ENCODE measurements at regions not wholly inside any gene's neighbourhood (a gene's known extent, or its start where the extent isn't known, plus 50 kb on each side); places are given as distances from the start of the nearest gene placed in this dataset.

DNA sequence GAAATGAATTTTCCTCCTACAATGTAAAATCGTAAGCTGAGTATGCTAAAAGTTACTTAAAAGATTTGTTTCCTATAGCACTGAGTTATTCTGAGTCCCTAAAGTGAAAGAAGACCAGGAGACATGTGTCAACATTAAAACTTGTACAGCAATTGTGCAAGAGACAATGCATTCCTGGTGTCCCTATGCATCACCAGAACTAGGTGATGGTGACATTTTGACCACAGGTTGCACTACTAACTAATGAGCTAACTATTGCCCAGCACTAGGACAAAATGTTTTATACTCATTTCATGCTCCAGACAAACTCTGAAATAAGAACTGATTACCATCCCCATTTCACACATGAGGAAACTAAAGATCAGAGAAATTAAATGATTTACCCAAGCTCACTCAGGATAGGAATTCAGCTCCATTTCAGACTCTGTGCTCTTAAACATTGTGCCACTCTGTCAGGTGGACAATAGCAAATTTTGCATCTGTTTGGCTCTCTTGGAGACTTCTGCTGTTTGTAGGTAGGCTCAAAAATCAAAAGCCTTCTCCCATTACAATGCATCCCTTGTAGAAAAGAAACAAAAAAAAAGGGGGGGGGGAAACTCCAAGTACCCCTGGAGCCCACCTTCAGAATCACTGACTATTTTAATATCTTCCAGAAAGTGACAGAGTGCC is 269.2 kb downstream of the ACTL7B start:
- no peaks in the 10 kb centered on the region for H3K36me3 ChIP-seq (replicated peaks; ENCODE audit: insufficient read depth, low read depth)
- DNase-seq (ENCODE audit: low spot score) = no peak
- no peak overlapping the region for H3K4me2 ChIP-seq
- no peaks in the 10 kb centered on the region for H3K9me3 ChIP-seq (ENCODE audit: low read depth)
- peaks cover 3% of the 10 kb centered on the region for H3K27me3 ChIP-seq
- no peaks in the 10 kb centered on the region for H3K79me2 ChIP-seq
- H3K4me3 ChIP-seq = no peak overlapping the region
- WGBS (ENCODE audit: low lambda C conversion rate, missing lambda C conversion rate) = 90% methylated on average over 1 of the region's 1 CpG
- no peaks in the 10 kb centered on the region for H3K4me1 ChIP-seq (ENCODE audit: insufficient read depth)
- no peaks in the 10 kb centered on the region for H3K9me2 ChIP-seq (replicated peaks; ENCODE audit: insufficient read depth)
- TF ChIP-seq, protein P1, sequence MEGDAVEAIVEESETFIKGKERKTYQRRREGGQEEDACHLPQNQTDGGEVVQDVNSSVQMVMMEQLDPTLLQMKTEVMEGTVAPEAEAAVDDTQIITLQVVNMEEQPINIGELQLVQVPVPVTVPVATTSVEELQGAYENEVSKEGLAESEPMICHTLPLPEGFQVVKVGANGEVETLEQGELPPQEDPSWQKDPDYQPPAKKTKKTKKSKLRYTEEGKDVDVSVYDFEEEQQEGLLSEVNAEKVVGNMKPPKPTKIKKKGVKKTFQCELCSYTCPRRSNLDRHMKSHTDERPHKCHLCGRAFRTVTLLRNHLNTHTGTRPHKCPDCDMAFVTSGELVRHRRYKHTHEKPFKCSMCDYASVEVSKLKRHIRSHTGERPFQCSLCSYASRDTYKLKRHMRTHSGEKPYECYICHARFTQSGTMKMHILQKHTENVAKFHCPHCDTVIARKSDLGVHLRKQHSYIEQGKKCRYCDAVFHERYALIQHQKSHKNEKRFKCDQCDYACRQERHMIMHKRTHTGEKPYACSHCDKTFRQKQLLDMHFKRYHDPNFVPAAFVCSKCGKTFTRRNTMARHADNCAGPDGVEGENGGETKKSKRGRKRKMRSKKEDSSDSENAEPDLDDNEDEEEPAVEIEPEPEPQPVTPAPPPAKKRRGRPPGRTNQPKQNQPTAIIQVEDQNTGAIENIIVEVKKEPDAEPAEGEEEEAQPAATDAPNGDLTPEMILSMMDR (IDR thresholded peaks at IDR 0.05; ENCODE audit: poor library complexity) = no peak
- TF ChIP-seq EZH2phosphoT487 (IDR thresholded peaks at IDR 0.05; ENCODE audit: low read depth, severe bottlenecking, unreplicated experiment) (no peak), EZH2 (IDR thresholded peaks at IDR 0.05; ENCODE audit: borderline replicate concordance) (no peak)
- no peak overlapping the region for H3K27ac ChIP-seq
- no peak overlapping the region for H2AFZ ChIP-seq
- H4K20me1 ChIP-seq (ENCODE audit: insufficient read depth, poor library complexity, severe bottlenecking) = no peaks in the 10 kb centered on the region

DNA sequence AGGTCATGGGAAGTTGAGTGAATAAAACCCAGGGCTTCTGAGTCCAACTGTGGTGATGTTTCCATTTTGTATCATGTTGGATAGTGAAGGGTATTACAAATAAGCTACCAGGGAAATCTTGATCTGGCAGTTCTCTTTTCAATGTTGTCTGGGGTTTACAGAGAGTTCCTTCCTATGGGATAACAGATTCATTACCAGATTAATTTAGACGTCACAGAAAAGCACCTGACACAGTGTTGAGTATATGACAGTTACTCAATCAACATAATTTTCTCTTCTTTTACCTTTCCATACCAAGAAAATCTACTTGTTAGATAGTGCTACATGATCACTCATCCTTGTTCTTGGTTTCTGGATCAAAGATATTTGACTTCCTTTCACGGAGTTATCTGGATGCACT is 270.9 kb downstream of the ACTL7B start:
- H3K27me3 ChIP-seq = peaks cover 3% of the 10 kb centered on the region
- H3K4me2 ChIP-seq = no peak overlapping the region
- H3K4me3 ChIP-seq = no peak overlapping the region
- WGBS (ENCODE audit: low lambda C conversion rate, missing lambda C conversion rate) = 72% methylated on average over 2 of the region's 2 CpGs
- no peaks in the 10 kb centered on the region for H3K4me1 ChIP-seq (ENCODE audit: insufficient read depth)
- H3K79me2 ChIP-seq = no peaks in the 10 kb centered on the region
- H4K20me1 ChIP-seq (ENCODE audit: insufficient read depth, poor library complexity, severe bottlenecking) = no peaks in the 10 kb centered on the region
- TF ChIP-seq, protein P1 (IDR thresholded peaks at IDR 0.05; ENCODE audit: poor library complexity) = no peak
- TF ChIP-seq EZH2phosphoT487 (IDR thresholded peaks at IDR 0.05; ENCODE audit: low read depth, severe bottlenecking, unreplicated experiment) = no peak
- H3K9me2 ChIP-seq (replicated peaks; ENCODE audit: insufficient read depth) = no peaks in the 10 kb centered on the region
- no peak overlapping the region for H3K27ac ChIP-seq
- no peaks in the 10 kb centered on the region for H3K9me3 ChIP-seq (ENCODE audit: low read depth)
- no peak for DNase-seq (ENCODE audit: low spot score)
- no peaks in the 10 kb centered on the region for H3K36me3 ChIP-seq (replicated peaks; ENCODE audit: insufficient read depth, low read depth)
- H2AFZ ChIP-seq = no peak overlapping the region

DNA sequence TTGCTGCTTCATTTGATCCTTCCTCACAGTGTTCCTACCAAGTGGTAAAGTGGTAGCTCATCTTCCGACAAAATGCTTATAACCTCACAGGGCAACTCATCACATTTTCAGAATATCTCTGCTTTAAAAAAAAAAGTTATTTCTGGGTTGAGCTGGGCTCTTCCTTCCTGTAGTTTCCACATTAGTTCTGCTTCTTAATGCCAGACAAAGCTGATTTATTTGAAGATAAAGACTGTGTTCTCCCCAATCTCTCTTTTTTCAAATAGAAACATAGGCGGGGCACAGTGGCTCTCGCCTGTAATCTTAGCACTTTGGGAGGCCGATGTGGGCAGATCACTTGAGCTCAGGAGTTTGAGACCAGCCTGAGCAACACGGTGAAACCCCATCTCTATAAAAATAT is 273.1 kb downstream of the ACTL7B start:
- Histone ChIP-seq H3K9me2 (replicated peaks; ENCODE audit: insufficient read depth) (no peaks in the 10 kb centered on the region), H2AFZ (no peak overlapping the region), H3K4me2 (no peak overlapping the region), H4K20me1 (ENCODE audit: insufficient read depth, poor library complexity, severe bottlenecking) (no peaks in the 10 kb centered on the region), H3K36me3 (replicated peaks; ENCODE audit: insufficient read depth, low read depth) (no peaks in the 10 kb centered on the region), H3K4me1 (ENCODE audit: insufficient read depth) (no peaks in the 10 kb centered on the region), H3K79me2 (no peaks in the 10 kb centered on the region), H3K27me3 (no peaks in the 10 kb centered on the region), H3K4me3 (no peak overlapping the region), H3K27ac (no peak overlapping the region), H3K9me3 (ENCODE audit: low read depth) (no peaks in the 10 kb centered on the region)
- DNase-seq (ENCODE audit: low spot score) = no peak
- TF ChIP-seq EZH2phosphoT487 (IDR thresholded peaks at IDR 0.05; ENCODE audit: low read depth, severe bottlenecking, unreplicated experiment) (no peak), EZH2 (IDR thresholded peaks at IDR 0.05; ENCODE audit: borderline replicate concordance) (no peak)
- TF ChIP-seq, protein P1 (IDR thresholded peaks at IDR 0.05; ENCODE audit: poor library complexity) = no peak
- 88% methylated on average over 5 of the region's 5 CpGs for WGBS (ENCODE audit: low lambda C conversion rate, missing lambda C conversion rate)
